ENCODE measurements at regions not wholly inside any gene's neighbourhood (a gene's known extent, or its start where the extent isn't known, plus 50 kb on each side); places are given as distances from the start of the nearest gene placed in this dataset.

DNA sequence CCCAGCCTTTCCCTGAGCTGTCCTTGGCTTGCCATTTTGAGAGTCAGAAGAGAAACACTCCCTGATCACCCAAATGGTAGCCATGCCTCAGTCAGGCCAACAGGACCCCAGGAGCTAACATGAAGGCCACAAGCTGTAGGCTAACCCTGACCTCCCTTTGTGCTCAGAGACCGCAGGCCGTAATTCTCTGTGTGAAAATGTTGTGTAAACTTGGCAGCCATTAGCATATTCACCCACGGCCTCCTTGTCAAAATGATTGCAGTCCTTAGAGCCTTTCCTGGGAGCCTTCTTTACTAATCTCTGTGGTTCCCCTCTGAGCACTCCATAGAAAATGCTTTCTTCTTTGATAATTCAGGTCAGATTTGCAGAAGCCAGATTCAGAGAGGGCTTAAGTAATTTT, 418.9 kb downstream of the COG6 start:
- TF ChIP-seq, protein P1, sequence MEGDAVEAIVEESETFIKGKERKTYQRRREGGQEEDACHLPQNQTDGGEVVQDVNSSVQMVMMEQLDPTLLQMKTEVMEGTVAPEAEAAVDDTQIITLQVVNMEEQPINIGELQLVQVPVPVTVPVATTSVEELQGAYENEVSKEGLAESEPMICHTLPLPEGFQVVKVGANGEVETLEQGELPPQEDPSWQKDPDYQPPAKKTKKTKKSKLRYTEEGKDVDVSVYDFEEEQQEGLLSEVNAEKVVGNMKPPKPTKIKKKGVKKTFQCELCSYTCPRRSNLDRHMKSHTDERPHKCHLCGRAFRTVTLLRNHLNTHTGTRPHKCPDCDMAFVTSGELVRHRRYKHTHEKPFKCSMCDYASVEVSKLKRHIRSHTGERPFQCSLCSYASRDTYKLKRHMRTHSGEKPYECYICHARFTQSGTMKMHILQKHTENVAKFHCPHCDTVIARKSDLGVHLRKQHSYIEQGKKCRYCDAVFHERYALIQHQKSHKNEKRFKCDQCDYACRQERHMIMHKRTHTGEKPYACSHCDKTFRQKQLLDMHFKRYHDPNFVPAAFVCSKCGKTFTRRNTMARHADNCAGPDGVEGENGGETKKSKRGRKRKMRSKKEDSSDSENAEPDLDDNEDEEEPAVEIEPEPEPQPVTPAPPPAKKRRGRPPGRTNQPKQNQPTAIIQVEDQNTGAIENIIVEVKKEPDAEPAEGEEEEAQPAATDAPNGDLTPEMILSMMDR (IDR thresholded peaks at IDR 0.05; ENCODE audit: insufficient read depth, low read depth, low read length), result no peak
- TF ChIP-seq EZH2 (IDR thresholded peaks at IDR 0.05; ENCODE audit: insufficient read depth, low read length), result no peak

All from astrocyte (in vitro differentiated cells and primary cell).